ENCODE measurements at regions not wholly inside any gene's neighbourhood (a gene's known extent, or its start where the extent isn't known, plus 50 kb on each side); places are given as distances from the start of the nearest gene placed in this dataset.

GRCh38 chr6:156053626-156054025 is 598.0 kb upstream of the NOX3 start:
- DNase-seq (ENCODE audit: low spot score) = no peak

- no peak for DNase-seq (ENCODE audit: low spot score)
Observed at GRCh38 chr6:156046841-156047449, 591.3 kb upstream of the NOX3 start.

- no peak for DNase-seq (ENCODE audit: low spot score)
Observed at GRCh38 chr6:156046268-156046665, 590.6 kb upstream of the NOX3 start.

- DNase-seq (ENCODE audit: low spot score) = no peak
Observed at GRCh38 chr6:156045401-156046267, 590.0 kb upstream of the NOX3 start.

GRCh38 chr6:156033598-156033997 is 578.0 kb upstream of the NOX3 start:
- no peak for DNase-seq (ENCODE audit: low spot score)

DNA sequence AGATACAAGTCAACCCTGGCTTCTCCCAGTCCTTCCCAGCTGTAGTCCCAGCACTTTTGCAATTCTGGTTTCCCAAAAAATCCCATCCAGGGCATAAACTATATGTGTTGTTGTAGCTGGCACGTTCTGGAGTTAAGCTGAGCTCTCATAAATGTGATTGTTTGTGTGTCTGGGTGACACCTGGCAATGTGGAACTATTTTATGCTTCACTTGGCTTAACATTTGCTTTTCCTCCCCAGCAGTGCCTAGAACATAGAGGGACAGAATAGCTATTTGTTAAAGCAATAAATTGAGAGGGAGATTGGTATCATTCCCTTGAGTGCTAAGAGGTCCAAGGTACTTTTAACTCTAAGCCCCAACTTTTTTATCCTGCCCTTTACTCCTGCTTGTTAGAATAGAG is 575.9 kb upstream of the NOX3 start:
- DNase-seq (ENCODE audit: low spot score) = no peak

GRCh38 chr6:156030053-156030452 is 574.4 kb upstream of the NOX3 start:
- DNase-seq (ENCODE audit: low spot score) = no peak

DNA sequence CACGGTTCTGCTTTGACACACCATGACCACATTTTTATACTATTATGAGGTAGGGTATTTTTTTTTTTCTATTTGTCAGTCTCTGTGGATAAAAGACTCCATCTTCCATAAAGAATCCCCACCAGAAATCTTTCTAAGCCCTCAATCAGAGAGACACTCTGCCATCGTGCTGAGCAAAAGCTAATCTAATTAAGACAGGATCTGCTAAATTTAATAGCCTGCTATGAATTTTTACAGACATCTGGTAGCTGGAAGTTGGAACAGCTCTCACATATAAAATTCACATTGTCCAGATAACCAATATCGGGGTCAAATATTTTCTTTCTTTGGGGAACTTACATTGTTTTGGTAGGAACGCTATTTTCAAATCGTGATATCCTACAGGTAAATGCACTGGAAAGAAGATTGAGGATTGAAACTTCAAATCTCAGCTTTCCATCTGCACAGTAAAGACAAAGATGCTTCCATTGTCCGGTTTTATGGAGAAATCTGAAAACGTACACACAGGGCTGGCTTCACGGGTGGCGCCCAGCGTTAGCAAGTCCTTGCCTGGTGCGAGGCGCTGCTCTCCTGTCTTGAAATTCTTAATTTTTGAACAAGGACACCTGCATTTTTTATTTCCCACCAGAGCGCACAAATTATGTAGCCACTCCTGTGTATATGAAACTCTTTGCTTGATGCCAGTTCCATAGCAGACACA is 573.8 kb upstream of the NOX3 start:
- no peak for DNase-seq (ENCODE audit: low spot score)

DNA sequence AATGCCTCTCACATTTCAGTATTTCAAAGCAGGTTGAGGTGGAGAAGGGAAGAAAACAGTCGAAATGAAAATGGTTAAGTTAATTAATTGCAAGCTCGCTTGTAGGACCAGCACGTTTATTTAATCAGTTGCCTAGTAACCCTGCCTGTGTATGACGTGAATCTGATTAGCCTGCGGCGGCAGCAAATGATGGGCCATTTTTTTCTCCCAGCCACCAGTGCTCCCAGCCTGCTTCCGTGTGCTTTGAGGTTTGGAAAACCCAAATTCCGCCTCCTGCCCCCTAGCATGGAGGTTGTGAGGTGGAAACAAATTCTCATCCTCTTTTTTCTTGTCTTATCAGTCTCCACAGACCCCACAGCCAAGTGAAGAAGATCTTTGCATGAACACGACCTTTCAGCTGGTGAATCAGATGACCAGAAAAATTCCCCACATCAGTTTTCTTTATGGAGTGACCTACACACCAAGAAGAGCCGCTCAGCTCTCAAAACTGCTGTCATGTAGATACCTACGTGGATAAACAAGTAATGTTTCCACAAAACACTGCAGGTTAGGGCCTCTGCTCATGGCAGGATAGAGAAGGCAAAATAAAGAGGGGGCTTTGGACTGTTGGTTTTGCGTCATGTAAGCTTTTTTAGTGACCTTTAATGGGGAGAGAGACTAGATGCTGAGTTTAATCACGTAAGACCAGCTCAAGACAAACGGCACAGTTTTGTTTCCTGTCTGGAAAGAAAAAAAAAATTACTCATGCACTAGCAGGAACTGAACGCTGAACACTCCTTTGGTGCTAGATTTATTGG is 572.9 kb upstream of the NOX3 start:
- no peak for DNase-seq (ENCODE audit: low spot score)

GRCh38 chr6:156027248-156027626 is 571.6 kb upstream of the NOX3 start:
- DNase-seq (ENCODE audit: low spot score) = no peak

DNA sequence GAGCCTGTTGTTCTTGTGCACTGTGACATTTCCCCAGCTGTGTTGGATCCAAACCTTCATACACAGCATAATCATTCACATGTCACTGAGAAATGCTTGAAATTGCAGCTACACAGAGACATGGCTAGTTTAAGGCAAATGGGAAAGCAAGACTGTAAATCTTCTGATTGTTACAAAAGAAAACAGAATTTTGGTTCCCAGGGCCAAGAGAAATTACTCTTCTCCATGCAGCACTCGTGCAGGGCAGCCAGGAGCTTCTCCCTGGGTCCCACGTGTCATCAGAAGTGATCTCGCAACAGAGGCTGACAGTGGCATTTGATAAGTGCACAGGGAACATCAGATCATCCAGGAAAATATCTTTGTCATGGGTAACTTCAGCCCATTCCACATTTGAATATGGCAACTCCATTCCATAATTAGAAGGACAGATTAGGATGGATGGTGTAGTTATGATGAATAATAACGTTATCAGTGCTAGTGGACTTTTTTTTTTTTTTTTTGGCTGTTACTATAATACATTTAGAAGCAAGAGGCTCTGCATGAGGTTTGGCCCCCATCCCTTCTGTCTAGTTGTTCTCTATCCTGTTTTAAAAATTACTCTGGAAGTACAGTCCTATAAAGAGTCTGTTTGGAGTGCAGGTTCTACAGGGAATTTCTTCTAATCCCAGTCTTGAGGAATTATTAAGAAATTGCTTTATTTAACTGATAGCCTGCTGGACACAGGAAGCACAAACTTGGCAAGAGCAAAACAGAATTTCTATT is 571.0 kb upstream of the NOX3 start:
- no peak for DNase-seq (ENCODE audit: low spot score)

- no peak for DNase-seq (ENCODE audit: low spot score)
Observed at GRCh38 chr6:156024339-156024738, 568.7 kb upstream of the NOX3 start.

DNA sequence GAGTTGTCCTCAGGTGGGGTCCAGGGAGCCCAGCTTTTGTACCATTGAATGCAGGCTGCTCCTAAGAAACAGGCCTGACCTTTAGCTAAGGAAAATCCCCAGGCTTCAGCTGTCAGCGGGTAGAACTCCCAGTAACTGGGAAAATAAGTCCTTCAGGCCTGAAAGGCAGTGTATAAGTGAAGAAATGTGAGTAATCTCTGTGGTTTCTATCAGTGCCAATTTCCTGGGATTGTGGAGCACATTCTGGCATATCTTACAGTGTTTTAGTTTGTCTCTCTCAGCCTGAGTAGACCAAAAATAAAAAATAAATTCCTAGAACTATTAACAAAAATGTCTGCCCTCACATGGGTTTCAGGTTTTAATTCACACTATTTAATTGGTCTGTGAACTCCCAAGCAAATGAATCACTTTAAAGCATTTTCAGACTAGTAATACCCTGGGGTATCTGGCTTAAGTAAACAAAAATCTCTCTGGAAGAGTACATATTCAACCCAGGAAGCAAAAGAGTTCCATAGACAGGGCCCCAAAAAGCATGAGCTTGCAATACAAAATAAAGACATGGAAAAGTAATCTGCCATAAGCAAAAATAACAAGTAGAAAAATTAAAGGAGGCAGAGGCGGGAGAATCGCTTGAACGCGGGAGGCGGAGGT is 566.2 kb upstream of the NOX3 start:
- no peak for DNase-seq (ENCODE audit: low spot score)

- DNase-seq (ENCODE audit: low spot score) = no peak
Observed at GRCh38 chr6:156017838-156018237, 562.2 kb upstream of the NOX3 start.

DNA sequence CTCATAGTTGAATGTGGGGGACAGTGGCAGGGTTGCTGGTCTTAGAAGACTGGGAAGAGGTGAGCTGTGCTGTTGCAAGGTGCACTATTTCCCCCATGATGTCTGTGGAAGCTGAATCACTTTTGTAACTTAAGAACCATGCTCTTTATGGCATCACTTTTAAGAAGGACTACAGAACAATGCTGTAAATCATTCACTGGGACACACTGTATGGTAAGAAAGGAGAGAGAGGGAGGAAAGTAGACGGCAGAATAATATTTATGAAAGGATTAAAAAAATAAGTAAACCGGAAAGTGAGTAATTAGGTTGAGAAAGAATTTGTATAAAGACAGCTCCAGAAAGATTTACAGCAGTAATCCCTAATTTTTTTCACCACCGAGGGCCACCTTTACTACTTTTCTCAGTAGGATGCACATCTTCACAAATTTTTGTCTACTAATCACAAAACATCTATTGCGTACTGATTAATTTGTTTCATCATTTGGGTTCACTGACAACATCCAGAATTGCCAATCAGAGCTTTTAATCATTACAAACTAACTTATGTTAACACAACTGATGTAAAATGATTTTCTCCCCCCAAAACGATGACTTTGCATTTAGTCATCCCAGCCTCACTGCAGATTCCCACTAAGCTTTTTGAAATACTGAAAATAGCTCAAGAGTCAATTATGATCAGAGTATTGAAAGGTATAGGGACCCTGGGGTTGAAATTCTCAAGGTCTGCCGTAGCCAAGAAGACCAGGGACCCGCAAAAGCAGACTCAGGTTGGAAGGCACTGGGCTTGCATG is 560.7 kb upstream of the NOX3 start:
- DNase-seq (ENCODE audit: low spot score) = no peak

DNA sequence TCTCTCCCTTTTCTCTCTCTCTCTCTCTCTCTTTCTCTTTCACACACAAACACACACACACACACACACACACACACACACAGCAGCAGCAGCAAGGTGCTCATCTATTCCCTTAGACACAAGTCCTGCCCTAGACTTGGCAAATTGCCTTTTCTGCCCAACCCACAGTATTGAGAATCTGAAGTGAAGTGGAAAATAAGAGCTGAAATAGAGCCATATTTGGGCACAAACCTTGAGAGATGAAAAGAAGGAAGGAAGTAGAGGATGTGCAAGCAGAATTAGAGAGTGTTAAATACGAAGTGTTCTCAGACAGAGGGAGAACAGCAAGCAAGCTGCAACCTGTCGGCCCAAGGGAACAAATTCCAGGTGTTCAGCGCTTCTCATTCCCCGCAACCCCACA is 557.5 kb upstream of the NOX3 start:
- no peak for DNase-seq (ENCODE audit: low spot score)

- no peak for DNase-seq (ENCODE audit: low spot score)
Observed at GRCh38 chr6:156009656-156010055, 554.0 kb upstream of the NOX3 start.

GRCh38 chr6:156004796-156005195 is 549.2 kb upstream of the NOX3 start:
- no peak for DNase-seq (ENCODE audit: low spot score)

- DNase-seq (ENCODE audit: low spot score) = no peak
Observed at GRCh38 chr6:155996151-155996550, 540.5 kb upstream of the NOX3 start.

- DNase-seq (ENCODE audit: low spot score) = no peak
Observed at GRCh38 chr6:155995281-155995680, 539.6 kb upstream of the NOX3 start.
